Ascending aorta (tissue), 2 donors: ENCODE measurements at regions not wholly inside any gene's neighbourhood (a gene's known extent, or its start where the extent isn't known, plus 50 kb on each side); places are given as distances from the start of the nearest gene placed in this dataset.

Experiments used
- DNase-seq, 2 donors: peaks; one replicate each; pipeline ENCODE4 v3.0.0-alpha.2; 2019; ENCODE audit warnings: low spot score in 2 of 2
- H3K27ac ChIP-seq, 2 donors: fragments of 200-600 bp; sonication (generic); one replicate each; pipeline ENCODE4 v1.5.1; 2016 to 2017; ENCODE audit warnings: mild to moderate bottlenecking in 1 of 2
- H3K27me3 ChIP-seq: fragments of 200-600 bp; sonication (generic); one replicate; pipeline ENCODE4 v1.5.1; 2017
- H3K36me3 ChIP-seq, 2 donors: fragments of 200-600 bp; sonication (generic); one replicate each; pipeline ENCODE4 v1.5.1; 2016
- H3K4me1 ChIP-seq, 2 donors: fragments of 200-600 bp; sonication (generic); one replicate each; pipeline ENCODE4 v1.5.1; 2016 to 2017; ENCODE audit warnings: mild to moderate bottlenecking in 1 of 2
- H3K4me3 ChIP-seq, 2 donors: fragments of 200-600 bp; sonication (generic); one replicate each; pipeline ENCODE4 v1.5.1; 2016 to 2017; ENCODE audit warnings: mild to moderate bottlenecking in 1 of 2
- H3K9me3 ChIP-seq, 2 donors: fragments of 200-600 bp; sonication (generic); one replicate each; pipeline ENCODE4 v1.5.1; 2016
- intact Hi-C: fragments of 100-400 bp; cut with DNase I; formaldehyde crosslinking; loops from one replicate; pipeline ENCODE4 v1.15.1; 2023
- TF ChIP-seq, protein P1 (sequence below), 3 experiments: fragments of 200-600 bp in 2 of 3; fragments of 450-650 bp in 1 of 3; sonication (generic) in 2 of 3; IDR thresholded peaks; one replicate each; pipeline ENCODE4 v1.5.1; 2016 to 2019; ENCODE audit warnings: antibody characterized with exemption in 3 of 3, mild to moderate bottlenecking in 1 of 3, moderate library complexity in 1 of 3

DNA sequence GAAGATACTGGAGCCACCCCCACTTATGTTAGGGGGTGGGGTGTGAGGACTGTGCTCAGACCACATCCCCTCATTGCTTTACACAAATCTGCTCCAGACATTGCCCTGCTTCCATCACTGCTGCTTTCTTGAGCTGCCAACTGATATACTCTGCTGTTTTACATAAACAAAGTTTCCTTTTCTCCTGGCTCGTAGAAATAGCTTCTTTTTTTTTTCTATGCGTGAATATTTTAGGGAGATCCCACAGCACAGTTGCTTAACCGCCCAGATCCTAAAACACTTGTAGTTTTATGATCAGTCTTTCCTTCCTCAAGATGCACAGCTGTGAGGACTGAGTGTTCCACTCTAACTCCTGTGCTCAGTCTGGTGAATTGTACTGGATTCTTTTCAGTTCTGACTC is 768.4 kb downstream of the PCDH18 start:
- H3K36me3 ChIP-seq: no peaks in the 10 kb centered on the region
- intact Hi-C loops: no loop called here
- no peaks in the 10 kb centered on the region for H3K4me1 ChIP-seq
- H3K27ac ChIP-seq: no peak overlapping the region
- no peak for DNase-seq
- H3K4me3 ChIP-seq: no peak overlapping the region
- TF ChIP-seq, protein P1, sequence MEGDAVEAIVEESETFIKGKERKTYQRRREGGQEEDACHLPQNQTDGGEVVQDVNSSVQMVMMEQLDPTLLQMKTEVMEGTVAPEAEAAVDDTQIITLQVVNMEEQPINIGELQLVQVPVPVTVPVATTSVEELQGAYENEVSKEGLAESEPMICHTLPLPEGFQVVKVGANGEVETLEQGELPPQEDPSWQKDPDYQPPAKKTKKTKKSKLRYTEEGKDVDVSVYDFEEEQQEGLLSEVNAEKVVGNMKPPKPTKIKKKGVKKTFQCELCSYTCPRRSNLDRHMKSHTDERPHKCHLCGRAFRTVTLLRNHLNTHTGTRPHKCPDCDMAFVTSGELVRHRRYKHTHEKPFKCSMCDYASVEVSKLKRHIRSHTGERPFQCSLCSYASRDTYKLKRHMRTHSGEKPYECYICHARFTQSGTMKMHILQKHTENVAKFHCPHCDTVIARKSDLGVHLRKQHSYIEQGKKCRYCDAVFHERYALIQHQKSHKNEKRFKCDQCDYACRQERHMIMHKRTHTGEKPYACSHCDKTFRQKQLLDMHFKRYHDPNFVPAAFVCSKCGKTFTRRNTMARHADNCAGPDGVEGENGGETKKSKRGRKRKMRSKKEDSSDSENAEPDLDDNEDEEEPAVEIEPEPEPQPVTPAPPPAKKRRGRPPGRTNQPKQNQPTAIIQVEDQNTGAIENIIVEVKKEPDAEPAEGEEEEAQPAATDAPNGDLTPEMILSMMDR (IDR thresholded peaks at IDR 0.05): no peak
- H3K27me3 ChIP-seq: no peaks in the 10 kb centered on the region
- no peaks in the 10 kb centered on the region for H3K9me3 ChIP-seq

DNA sequence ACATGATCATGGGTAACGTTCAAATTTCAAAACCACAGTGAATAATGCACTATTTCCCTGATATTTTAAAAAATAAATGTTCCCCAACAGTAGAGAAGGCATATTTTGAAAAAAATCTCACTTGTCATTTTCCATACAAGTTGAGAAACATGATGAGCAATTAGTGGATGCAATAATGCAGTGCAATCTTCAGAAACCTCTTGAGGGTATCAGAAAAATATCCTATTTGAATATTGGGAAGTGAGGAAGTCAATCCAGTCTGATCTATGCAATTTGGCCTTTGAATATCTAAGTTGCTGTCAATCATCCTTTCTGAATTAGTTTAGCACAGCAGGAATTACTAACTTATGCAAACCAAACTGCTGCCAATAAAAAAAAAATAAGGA is 776.8 kb downstream of the PCDH18 start:
- Histone ChIP-seq H3K9me3 (no peaks in the 10 kb centered on the region), H3K27me3 (no peaks in the 10 kb centered on the region), H3K27ac (no peak overlapping the region), H3K4me1 (no peaks in the 10 kb centered on the region), H3K4me3 (no peak overlapping the region), H3K36me3 (no peaks in the 10 kb centered on the region)
- no peak for DNase-seq
- TF ChIP-seq, protein P1 (IDR thresholded peaks at IDR 0.05): no peak
- intact Hi-C loops: no loop called here

DNA sequence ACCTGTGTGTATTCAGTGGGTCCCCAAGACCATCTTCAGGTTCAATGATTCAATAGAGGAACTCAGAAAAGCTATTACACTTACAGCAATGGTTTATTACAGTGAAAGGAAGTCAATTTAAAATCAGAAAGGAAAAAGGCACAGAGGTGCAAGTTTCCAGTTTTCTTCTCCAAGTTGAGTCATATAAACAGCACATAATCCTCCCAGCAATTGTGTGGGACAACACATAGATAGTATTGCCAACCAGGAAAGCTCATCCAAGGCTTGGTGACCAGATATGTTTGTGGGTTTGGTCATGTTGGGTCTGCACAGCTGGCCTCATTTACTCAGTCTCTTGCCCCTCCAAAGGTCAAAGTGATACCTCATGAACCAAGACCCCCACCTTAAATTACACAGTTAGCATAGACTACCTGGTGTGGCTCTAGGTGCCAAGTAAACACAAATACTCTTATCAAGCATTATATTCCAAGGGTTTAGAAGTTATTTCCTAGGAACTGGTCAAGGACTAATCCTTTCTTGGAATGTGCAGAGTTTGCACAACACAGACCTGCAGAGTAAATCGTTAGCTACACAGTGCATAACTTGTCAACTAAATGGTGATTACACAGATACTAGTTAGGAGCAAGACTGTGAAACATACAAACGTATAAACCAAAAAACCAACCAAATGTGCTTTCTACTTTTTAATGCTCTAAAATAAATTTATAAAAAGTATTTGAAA is 777.3 kb downstream of the PCDH18 start:
- H3K27ac ChIP-seq: no peak overlapping the region
- intact Hi-C loops: no loop called here
- DNase-seq: no peak
- H3K27me3 ChIP-seq: no peaks in the 10 kb centered on the region
- no peaks in the 10 kb centered on the region for H3K36me3 ChIP-seq
- H3K4me1 ChIP-seq: no peaks in the 10 kb centered on the region
- no peaks in the 10 kb centered on the region for H3K9me3 ChIP-seq
- no peak overlapping the region for H3K4me3 ChIP-seq
- TF ChIP-seq, protein P1 (IDR thresholded peaks at IDR 0.05): no peak

DNA sequence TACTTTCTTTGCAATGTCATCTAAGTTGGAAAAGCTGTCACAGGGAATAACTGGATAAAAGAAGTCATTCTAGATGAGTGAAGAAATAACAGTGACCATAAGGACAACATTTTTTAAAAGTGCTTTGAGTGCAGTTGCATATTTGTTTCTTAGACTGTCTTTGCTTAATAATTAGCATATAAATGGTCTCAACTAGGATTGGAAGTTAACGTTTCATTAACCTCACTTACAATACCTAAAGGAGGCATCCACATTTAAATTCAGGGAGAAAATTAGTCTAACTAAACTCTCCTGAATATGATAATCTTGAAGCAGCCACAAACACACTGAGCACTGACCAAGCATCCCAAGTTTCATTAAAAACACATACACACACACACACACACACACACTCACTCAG is 780.7 kb downstream of the PCDH18 start:
- no peak overlapping the region for H3K27ac ChIP-seq
- TF ChIP-seq, protein P1 (IDR thresholded peaks at IDR 0.05): no peak
- H3K27me3 ChIP-seq: no peaks in the 10 kb centered on the region
- H3K4me3 ChIP-seq: no peak overlapping the region
- intact Hi-C loops: no loop called here
- H3K36me3 ChIP-seq: no peaks in the 10 kb centered on the region
- H3K4me1 ChIP-seq: no peaks in the 10 kb centered on the region
- no peak for DNase-seq
- H3K9me3 ChIP-seq: no peaks in the 10 kb centered on the region

DNA sequence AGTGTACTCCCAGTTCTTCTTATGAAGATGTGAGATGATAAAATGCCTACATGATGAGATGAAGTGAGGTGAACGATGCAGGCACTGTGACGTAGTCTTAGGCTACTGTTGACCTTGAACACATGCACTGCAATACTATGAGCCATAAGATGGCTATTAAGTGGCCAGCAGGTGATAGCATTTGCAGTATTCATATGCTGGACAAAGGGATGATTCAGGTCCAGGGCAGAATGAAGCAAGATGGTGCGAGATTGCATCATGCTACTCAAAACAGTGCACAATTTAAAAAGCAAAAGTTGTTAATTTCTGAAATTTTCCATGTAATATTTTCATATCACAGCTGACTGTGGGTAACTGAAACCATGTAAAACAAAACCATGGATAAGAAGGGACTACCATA is 781.4 kb downstream of the PCDH18 start:
- TF ChIP-seq, protein P1 (IDR thresholded peaks at IDR 0.05): no peak
- intact Hi-C loops: no loop called here
- Histone ChIP-seq H3K36me3 (no peaks in the 10 kb centered on the region), H3K9me3 (no peaks in the 10 kb centered on the region), H3K27me3 (no peaks in the 10 kb centered on the region), H3K27ac (no peak overlapping the region), H3K4me3 (no peak overlapping the region), H3K4me1 (no peaks in the 10 kb centered on the region)
- DNase-seq: no peak

DNA sequence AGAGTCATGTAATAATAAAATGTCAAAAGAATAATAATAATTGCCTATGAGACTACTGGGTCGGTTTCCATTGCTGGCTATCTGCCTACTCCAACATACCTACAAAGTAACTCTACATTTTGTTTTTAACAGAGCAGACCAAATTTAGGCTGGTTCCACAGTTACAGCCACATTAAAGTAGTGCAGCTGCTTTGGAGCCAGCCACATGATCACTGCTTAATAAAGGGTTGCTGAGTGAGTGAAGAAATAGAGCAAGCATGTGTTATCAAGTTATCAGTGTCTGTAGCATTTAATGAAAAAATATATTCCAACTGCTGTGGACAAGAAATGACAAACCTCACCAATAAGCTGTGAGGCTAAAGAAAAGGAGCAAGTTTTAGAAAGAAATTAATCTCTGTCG is 782.3 kb downstream of the PCDH18 start:
- TF ChIP-seq, protein P1 (IDR thresholded peaks at IDR 0.05): no peak
- Histone ChIP-seq H3K9me3 (no peaks in the 10 kb centered on the region), H3K4me1 (no peaks in the 10 kb centered on the region), H3K27me3 (no peaks in the 10 kb centered on the region), H3K4me3 (no peak overlapping the region), H3K27ac (no peak overlapping the region), H3K36me3 (no peaks in the 10 kb centered on the region)
- intact Hi-C loops: no loop called here
- DNase-seq: no peak
